Kidney epithelial cell (primary cell): ENCODE measurements at regions not wholly inside any gene's neighbourhood (a gene's known extent, or its start where the extent isn't known, plus 50 kb on each side); places are given as distances from the start of the nearest gene placed in this dataset.

Source experiments
- DNase-seq: peaks from one replicate; pipeline ENCODE4 v3.0.0-alpha.2; 2010; ENCODE audit warnings: low read depth
- H3K27me3 ChIP-seq: 2 replicates; pipeline ENCODE4 v1.6.0; 2011; ENCODE audit warnings: low read length; ENCODE audit not compliant: control insufficient read depth, insufficient read depth
- H3K36me3 ChIP-seq: 2 replicates; pipeline ENCODE4 v1.5.1; 2011; ENCODE audit warnings: low read length; ENCODE audit not compliant: control insufficient read depth, insufficient read depth
- H3K4me3 ChIP-seq: 2 replicates; pipeline ENCODE4 v1.5.1; 2011; ENCODE audit warnings: low read depth, mild to moderate bottlenecking, control low read depth, low read length
- TF ChIP-seq, protein P1 (sequence below): IDR thresholded peaks from 2 replicates; pipeline ENCODE4 v1.5.1; 2011; ENCODE audit warnings: mild to moderate bottlenecking, moderate library complexity, low read length, control low read depth, inconsistent platforms; ENCODE audit not compliant: insufficient read depth, poor library complexity, severe bottlenecking

- Histone ChIP-seq H3K27me3 (no peaks in the 10 kb centered on the region), H3K4me3 (no peak overlapping the region), H3K36me3 (no peaks in the 10 kb centered on the region)
- DNase-seq = no peak
- TF ChIP-seq, protein P1, sequence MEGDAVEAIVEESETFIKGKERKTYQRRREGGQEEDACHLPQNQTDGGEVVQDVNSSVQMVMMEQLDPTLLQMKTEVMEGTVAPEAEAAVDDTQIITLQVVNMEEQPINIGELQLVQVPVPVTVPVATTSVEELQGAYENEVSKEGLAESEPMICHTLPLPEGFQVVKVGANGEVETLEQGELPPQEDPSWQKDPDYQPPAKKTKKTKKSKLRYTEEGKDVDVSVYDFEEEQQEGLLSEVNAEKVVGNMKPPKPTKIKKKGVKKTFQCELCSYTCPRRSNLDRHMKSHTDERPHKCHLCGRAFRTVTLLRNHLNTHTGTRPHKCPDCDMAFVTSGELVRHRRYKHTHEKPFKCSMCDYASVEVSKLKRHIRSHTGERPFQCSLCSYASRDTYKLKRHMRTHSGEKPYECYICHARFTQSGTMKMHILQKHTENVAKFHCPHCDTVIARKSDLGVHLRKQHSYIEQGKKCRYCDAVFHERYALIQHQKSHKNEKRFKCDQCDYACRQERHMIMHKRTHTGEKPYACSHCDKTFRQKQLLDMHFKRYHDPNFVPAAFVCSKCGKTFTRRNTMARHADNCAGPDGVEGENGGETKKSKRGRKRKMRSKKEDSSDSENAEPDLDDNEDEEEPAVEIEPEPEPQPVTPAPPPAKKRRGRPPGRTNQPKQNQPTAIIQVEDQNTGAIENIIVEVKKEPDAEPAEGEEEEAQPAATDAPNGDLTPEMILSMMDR = no peak
Measured at GRCh38 chr3:117671722-117672318, 962.2 kb downstream of the TUSC7 start.

- Histone ChIP-seq H3K36me3 (no peaks in the 10 kb centered on the region), H3K4me3 (no peak overlapping the region), H3K27me3 (no peaks in the 10 kb centered on the region)
- TF ChIP-seq, protein P1 = no peak
- no peak for DNase-seq
Measured at GRCh38 chr3:117674321-117674720, 964.7 kb downstream of the TUSC7 start.

- no peaks in the 10 kb centered on the region for H3K27me3 ChIP-seq
- DNase-seq = no peak
- H3K4me3 ChIP-seq = no peak overlapping the region
- H3K36me3 ChIP-seq = no peaks in the 10 kb centered on the region
- TF ChIP-seq, protein P1 = no peak
Measured at GRCh38 chr3:117681619-117682018, 972.0 kb downstream of the TUSC7 start.

DNA sequence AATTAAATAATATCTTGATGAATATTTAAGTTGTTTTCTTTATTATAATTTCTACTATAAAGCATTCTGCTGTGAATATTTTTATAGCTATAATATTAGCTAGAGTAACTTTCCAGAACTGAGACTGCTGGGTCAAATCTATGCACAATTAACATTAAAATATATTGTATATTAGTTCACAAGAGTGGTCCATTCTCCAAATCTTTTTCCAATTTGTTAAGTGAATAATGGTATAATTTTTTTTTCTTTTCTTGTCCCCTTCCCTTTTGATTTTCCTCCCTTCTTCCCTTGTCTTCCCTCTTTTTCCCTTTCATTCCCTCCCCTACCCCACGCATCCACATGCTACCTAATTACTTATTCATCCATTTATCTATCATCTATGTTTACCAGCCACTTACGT, 977.5 kb downstream of the TUSC7 start:
- no peaks in the 10 kb centered on the region for H3K36me3 ChIP-seq
- no peaks in the 10 kb centered on the region for H3K27me3 ChIP-seq
- DNase-seq = no peak
- TF ChIP-seq, protein P1 = no peak
- no peak overlapping the region for H3K4me3 ChIP-seq

DNA sequence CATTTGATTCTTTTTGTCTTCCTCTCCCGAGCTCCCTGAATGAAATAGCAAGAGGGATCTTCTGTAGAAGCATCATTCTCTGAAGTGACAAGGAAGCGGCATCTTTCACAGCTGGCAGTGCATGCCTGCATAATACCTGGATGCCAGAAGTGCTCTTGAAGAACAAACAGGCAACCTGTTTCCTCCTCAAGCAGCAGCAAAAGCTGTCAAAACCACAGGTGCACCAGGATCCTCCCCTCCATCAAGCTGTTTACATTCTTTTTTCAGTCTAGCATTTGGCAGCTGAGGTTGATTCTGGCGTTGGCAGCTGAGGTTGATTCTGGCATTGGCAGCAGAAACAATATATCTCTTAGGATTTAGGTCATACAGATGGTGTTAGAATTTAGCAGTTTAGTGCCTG, 979.0 kb downstream of the TUSC7 start:
- H3K4me3 ChIP-seq = no peak overlapping the region
- no peaks in the 10 kb centered on the region for H3K27me3 ChIP-seq
- TF ChIP-seq, protein P1 = no peak
- no peaks in the 10 kb centered on the region for H3K36me3 ChIP-seq
- no peak for DNase-seq

DNA sequence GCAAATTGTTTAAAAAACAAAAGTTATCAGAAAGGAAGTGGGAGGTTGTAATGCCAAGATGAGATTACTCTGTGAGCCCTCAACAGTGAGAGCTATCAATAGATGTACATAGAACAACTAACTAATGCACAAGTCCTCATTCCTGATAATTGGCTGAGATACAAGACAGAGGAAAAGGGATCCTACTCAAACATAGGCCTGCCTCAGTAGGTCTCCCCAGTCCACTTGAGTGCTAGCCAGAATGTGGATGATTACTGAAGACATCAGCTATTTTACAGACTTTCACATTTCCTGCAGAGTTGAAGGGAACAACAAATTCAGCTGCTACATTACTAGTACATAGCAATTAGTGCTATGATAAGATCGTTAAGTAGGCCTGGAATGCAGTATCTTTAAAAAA, 981.9 kb downstream of the TUSC7 start:
- TF ChIP-seq, protein P1 = no peak

More for the DNA sequence above, 981.9 kb downstream of the TUSC7 start:
- H3K4me3 ChIP-seq = no peak overlapping the region
- no peaks in the 10 kb centered on the region for H3K27me3 ChIP-seq
- no peaks in the 10 kb centered on the region for H3K36me3 ChIP-seq
- DNase-seq = no peak
